OCI-LY7 (cell line): ENCODE measurements at regions not wholly inside any gene's neighbourhood (a gene's known extent, or its start where the extent isn't known, plus 50 kb on each side); places are given as distances from the start of the nearest gene placed in this dataset.

Experiments
- BruUV-seq: library from RNA; stranded (reverse); fragments of 400-500 nt; replicated peaks from 2 replicates; lab custom pipeline; 2021; lab: Mats Ljungman, UMichigan
- CTCF ChIA-PET: fragments of 300-600 bp; sonication (Branson Sonifier 250); formaldehyde crosslinking; loops from one replicate; lab custom pipeline; 2022; ENCODE audit warnings: antibody characterized with exemption; ENCODE audit not compliant: unreplicated experiment; lab: Charles Lee
- POLR2A ChIA-PET: fragments of 300-600 bp; sonication (Branson Sonifier 250); formaldehyde crosslinking; loops from one replicate; lab custom pipeline; 2022; ENCODE audit warnings: antibody characterized with exemption; lab: Charles Lee
- DNase-seq: peaks from one replicate; pipeline ENCODE4 v3.0.0-alpha.2; 2015; ENCODE audit warnings: low spot score
- H2AFZ ChIP-seq: fragments of 200-600 bp; sonication (generic), shearing (Covaris generic); 2 replicates; pipeline ENCODE4 v1.6.1; 2014; ENCODE audit warnings: mild to moderate bottlenecking, antibody characterized with exemption, low read length, moderate library complexity
- H3K27ac ChIP-seq: fragments of 200-600 bp; sonication (generic); 2 replicates; pipeline ENCODE4 v1.5.1; 2014; ENCODE audit warnings: mixed run types, low read depth, mild to moderate bottlenecking, moderate library complexity, low read length, inconsistent platforms; ENCODE audit not compliant: poor library complexity, severe bottlenecking
- H3K36me3 ChIP-seq: fragments of 200-600 bp; sonication (generic); 2 replicates; pipeline ENCODE4 v1.6.1; 2014; ENCODE audit warnings: mild to moderate bottlenecking, antibody characterized with exemption, low read length, moderate library complexity, mixed read lengths; ENCODE audit not compliant: insufficient read depth
- H3K4me1 ChIP-seq: fragments of 200-600 bp; sonication (generic); 2 replicates; pipeline ENCODE4 v1.5.1; 2014; ENCODE audit warnings: mild to moderate bottlenecking, low read length; ENCODE audit not compliant: insufficient read depth, poor library complexity, severe bottlenecking
- H3K4me2 ChIP-seq: fragments of 200-600 bp; sonication (generic); 2 replicates; pipeline ENCODE4 v1.6.1; 2014; ENCODE audit warnings: mild to moderate bottlenecking, low read length
- H3K4me3 ChIP-seq: fragments of 200-600 bp; sonication (generic); 2 replicates; pipeline ENCODE4 v1.5.1; 2014; ENCODE audit warnings: mild to moderate bottlenecking, low read depth, low read length; ENCODE audit not compliant: poor library complexity, severe bottlenecking
- H3K79me2 ChIP-seq: fragments of 200-600 bp; sonication (generic); 2 replicates; pipeline ENCODE4 v1.6.1; 2016; ENCODE audit warnings: low read depth, mild to moderate bottlenecking, low read length, moderate library complexity, mixed read lengths; ENCODE audit not compliant: insufficient read depth
- H3K9me2 ChIP-seq: fragments of 200-600 bp; sonication (generic); 2 replicates; pipeline ENCODE4 v1.6.1; 2016; ENCODE audit warnings: mild to moderate bottlenecking, low read length, mixed read lengths; ENCODE audit not compliant: insufficient read depth
- H3K9me3 ChIP-seq: fragments of 200-600 bp; sonication (generic); 2 replicates; pipeline ENCODE4 v1.6.1; 2014; ENCODE audit warnings: mild to moderate bottlenecking, mixed run types, low read length, mixed read lengths
- H4K20me1 ChIP-seq: fragments of 200-600 bp; sonication (generic); 2 replicates; pipeline ENCODE4 v1.6.1; 2014; ENCODE audit warnings: mild to moderate bottlenecking, antibody characterized with exemption, low read length, moderate library complexity, mixed read lengths; ENCODE audit not compliant: insufficient read depth
- CTCF ChIP-seq: fragments of 200-600 bp; sonication (generic); conservative IDR thresholded peaks from 2 replicates; pipeline ENCODE4 v1.5.1; 2014; ENCODE audit warnings: mild to moderate bottlenecking, antibody characterized with exemption, low read length, moderate library complexity, mixed read lengths
- EZH2phosphoT487 ChIP-seq: fragments of 200-600 bp; sonication (generic); IDR thresholded peaks from 2 replicates; pipeline ENCODE4 v1.6.1; 2018; ENCODE audit warnings: low read depth, borderline replicate concordance, mild to moderate bottlenecking, mixed run types, antibody characterized with exemption, low read length, moderate library complexity, mixed read lengths
- intact Hi-C: fragments of 100-400 bp; cut with micrococcal nuclease; formaldehyde crosslinking; loops from one replicate; pipeline ENCODE4 v1.10.0; 2022; ENCODE audit not compliant: unreplicated experiment

- Histone ChIP-seq H3K79me2 (no peaks in the 10 kb centered on the region), H3K9me2 (no peaks in the 10 kb centered on the region), H3K27ac (no peak overlapping the region), H4K20me1 (no peaks in the 10 kb centered on the region), H2AFZ (no peak overlapping the region), H3K4me3 (no peak overlapping the region), H3K4me1 (no peaks in the 10 kb centered on the region), H3K4me2 (no peak overlapping the region), H3K9me3 (no peaks in the 10 kb centered on the region), H3K36me3 (no peaks in the 10 kb centered on the region)
- no TSS peak for BruUV-seq
- no peak for TF ChIP-seq EZH2phosphoT487
- no peak for TF ChIP-seq CTCF
- intact Hi-C loops = no loop called here
- ChIA-PET POLR2A (no interaction called here), CTCF (no interaction called here)
- DNase-seq = no peak
Observed at GRCh38 chr5:121086671-121087070, 622.6 kb downstream of the PRR16 start.

- no peaks in the 10 kb centered on the region for H3K9me2 ChIP-seq
- ChIA-PET CTCF (no interaction called here), POLR2A (no interaction called here)
- no peak for DNase-seq
- no TSS peak for BruUV-seq
- no peaks in the 10 kb centered on the region for H4K20me1 ChIP-seq
- no peak overlapping the region for H2AFZ ChIP-seq
- intact Hi-C loops = no loop called here
- no peak overlapping the region for H3K27ac ChIP-seq
- TF ChIP-seq CTCF (no peak), EZH2phosphoT487 (no peak)
- H3K36me3 ChIP-seq = no peaks in the 10 kb centered on the region
- H3K4me1 ChIP-seq = no peaks in the 10 kb centered on the region
- no peaks in the 10 kb centered on the region for H3K9me3 ChIP-seq
- no peaks in the 10 kb centered on the region for H3K79me2 ChIP-seq
- no peak overlapping the region for H3K4me3 ChIP-seq
- H3K4me2 ChIP-seq = no peak overlapping the region
Observed at GRCh38 chr5:121087560-121087959, 623.5 kb downstream of the PRR16 start.

- no peak for DNase-seq
- Histone ChIP-seq H3K27ac (no peak overlapping the region), H3K9me2 (no peaks in the 10 kb centered on the region), H4K20me1 (no peaks in the 10 kb centered on the region), H3K4me1 (no peaks in the 10 kb centered on the region), H3K4me3 (no peak overlapping the region), H3K4me2 (no peak overlapping the region), H3K79me2 (no peaks in the 10 kb centered on the region), H2AFZ (no peak overlapping the region), H3K9me3 (no peaks in the 10 kb centered on the region), H3K36me3 (no peaks in the 10 kb centered on the region)
- no TSS peak for BruUV-seq
- ChIA-PET POLR2A (no interaction called here), CTCF (no interaction called here)
- intact Hi-C loops = no loop called here
- TF ChIP-seq EZH2phosphoT487 = no peak
- no peak for TF ChIP-seq CTCF
Observed at GRCh38 chr5:121088341-121088740, 624.2 kb downstream of the PRR16 start.
